GM19372 (cell line): ENCODE measurements at regions not wholly inside any gene's neighbourhood (a gene's known extent, or its start where the extent isn't known, plus 50 kb on each side); places are given as distances from the start of the nearest gene placed in this dataset.

Experiments used
- ATAC-seq: cut with Tn5 transposase; IDR thresholded peaks from one replicate; pipeline ENCODE4 v1.9.1; 2021; ENCODE audit warnings: mild to moderate bottlenecking, low read depth, moderate library complexity; ENCODE audit not compliant: unreplicated experiment

- ATAC-seq, result no peak
Observed at GRCh38 chrX:7307720-7308119, 159.8 kb upstream of the PUDP start.

- no peak for ATAC-seq
Observed at GRCh38 chrX:7294483-7294882, 146.5 kb upstream of the PUDP start.

GRCh38 chrX:7286168-7286837, 138.3 kb upstream of the PUDP start:
- no peak for ATAC-seq

GRCh38 chrX:7285765-7286164, 137.8 kb upstream of the PUDP start:
- ATAC-seq, result no peak

- no peak for ATAC-seq
Observed at GRCh38 chrX:7283741-7284140, 135.8 kb upstream of the PUDP start.

- no peak for ATAC-seq
Observed at GRCh38 chrX:7280520-7280919, 132.6 kb upstream of the PUDP start.

GRCh38 chrX:7272346-7272745, 124.4 kb upstream of the PUDP start:
- ATAC-seq, result no peak

GRCh38 chrX:7270933-7271332, 123.0 kb upstream of the PUDP start:
- no peak for ATAC-seq

- ATAC-seq, result no peak
Observed at GRCh38 chrX:7269991-7270390, 122.0 kb upstream of the PUDP start.

GRCh38 chrX:7269589-7269988, 121.6 kb upstream of the PUDP start:
- no peak for ATAC-seq

- ATAC-seq, result no peak
Observed at GRCh38 chrX:7266288-7266687, 118.3 kb upstream of the PUDP start.

- peak; percentile 32 for ATAC-seq
Observed at GRCh38 chrX:7264399-7264798, 116.4 kb upstream of the PUDP start.

- no peak for ATAC-seq
Observed at GRCh38 chrX:7263961-7264360, 116.0 kb upstream of the PUDP start.

GRCh38 chrX:7263330-7263729, 115.4 kb upstream of the PUDP start:
- ATAC-seq, result no peak

GRCh38 chrX:7262551-7262950, 114.6 kb upstream of the PUDP start:
- no peak for ATAC-seq

GRCh38 chrX:7261672-7262332, 113.8 kb upstream of the PUDP start:
- peak; percentile 84 for ATAC-seq

- ATAC-seq, result no peak
Observed at GRCh38 chrX:7254144-7254543, 106.2 kb upstream of the PUDP start.

GRCh38 chrX:7253565-7253964, 105.6 kb upstream of the PUDP start:
- no peak for ATAC-seq

- ATAC-seq, result no peak
Observed at GRCh38 chrX:7252013-7252610, 104.2 kb upstream of the PUDP start.

GRCh38 chrX:7247346-7247745, 99.4 kb upstream of the PUDP start:
- ATAC-seq, result no peak

- ATAC-seq, result no peak
Observed at GRCh38 chrX:7244405-7244804, 96.5 kb upstream of the PUDP start.

GRCh38 chrX:7242613-7243012, 94.7 kb upstream of the PUDP start:
- peak; percentile 94 for ATAC-seq
